SU-DHL-6 (cell line): ENCODE measurements at regions not wholly inside any gene's neighbourhood (a gene's known extent, or its start where the extent isn't known, plus 50 kb on each side); places are given as distances from the start of the nearest gene placed in this dataset.

Source experiments
- H2AFZ ChIP-seq: fragments of 200-600 bp; sonication (generic); 2 replicates; pipeline ENCODE4 v1.6.1; 2014; ENCODE audit warnings: low read depth, mild to moderate bottlenecking, moderate library complexity, mixed read lengths, antibody characterized with exemption, low read length; ENCODE audit not compliant: severe bottlenecking
- H3F3A ChIP-seq: fragments of 200-600 bp; shearing (Covaris generic); 2 replicates; pipeline ENCODE4 v1.6.0; 2016; ENCODE audit warnings: antibody characterized with exemption, mild to moderate bottlenecking; ENCODE audit not compliant: insufficient read depth
- H3K27ac ChIP-seq: fragments of 200-600 bp; sonication (generic); 2 replicates; pipeline ENCODE4 v1.5.1; 2016; ENCODE audit warnings: low read depth, mild to moderate bottlenecking, low read length, moderate library complexity, mixed read lengths
- H3K27me3 ChIP-seq: fragments of 200-600 bp; sonication (generic), shearing (Covaris generic); 2 replicates; pipeline ENCODE4 v1.6.0; 2014; ENCODE audit warnings: mild to moderate bottlenecking, low read length
- H3K36me3 ChIP-seq: fragments of 200-600 bp; sonication (generic); 2 replicates; pipeline ENCODE4 v1.6.1; 2014; ENCODE audit warnings: mild to moderate bottlenecking, low read length, mixed read lengths
- H3K4me2 ChIP-seq: fragments of 300-600, 200-600 bp; shearing (Covaris generic), sonication (generic); 2 replicates; pipeline ENCODE4 v1.6.0; 2014; ENCODE audit warnings: low read length, low read depth, mild to moderate bottlenecking; ENCODE audit not compliant: poor library complexity, severe bottlenecking
- H3K4me3 ChIP-seq: fragments of 200-600 bp; sonication (generic); 2 replicates; pipeline ENCODE4 v1.5.1; 2014; ENCODE audit warnings: antibody characterized with exemption, low read length, mild to moderate bottlenecking, mixed read lengths; ENCODE audit not compliant: insufficient read depth, poor library complexity, severe bottlenecking
- H3K79me2 ChIP-seq: fragments of 200-600 bp; sonication (generic); 2 replicates; pipeline ENCODE4 v1.6.1; 2014; ENCODE audit warnings: mild to moderate bottlenecking, low read length, moderate library complexity; ENCODE audit not compliant: insufficient read depth
- H3K9ac ChIP-seq: fragments of 200-600 bp; sonication (generic); 2 replicates; pipeline ENCODE4 v1.7.0; 2014; ENCODE audit warnings: mild to moderate bottlenecking, low read length
- H3K9me2 ChIP-seq: fragments of 200-600 bp; sonication (generic); replicated peaks from 2 replicates; pipeline ENCODE4 v1.6.1; 2014; ENCODE audit warnings: low read length; ENCODE audit not compliant: insufficient read depth
- H3K9me3 ChIP-seq: fragments of 200-600 bp; sonication (generic); 2 replicates; pipeline ENCODE4 v1.6.1; 2014; ENCODE audit warnings: low read length, mixed read lengths; ENCODE audit not compliant: insufficient read depth
- H4K20me1 ChIP-seq: fragments of 200-600 bp; sonication (generic); 2 replicates; pipeline ENCODE4 v1.6.1; 2014; ENCODE audit warnings: low read depth, mild to moderate bottlenecking, antibody characterized with exemption, low read length, moderate library complexity, mixed read lengths
- CTCF ChIP-seq: fragments of 200-600 bp; sonication (generic); IDR thresholded peaks from one replicate; pipeline ENCODE4 v1.5.1; 2017; ENCODE audit warnings: antibody characterized with exemption, mild to moderate bottlenecking, low read length, moderate library complexity; ENCODE audit not compliant: insufficient read depth, poor library complexity, severe bottlenecking
- EZH2phosphoT487 ChIP-seq: fragments of 200-600 bp; sonication (generic), shearing (Covaris generic); conservative IDR thresholded peaks from 2 replicates; pipeline ENCODE4 v1.6.1; 2018; ENCODE audit warnings: mild to moderate bottlenecking, antibody characterized with exemption, low read length, moderate library complexity, mixed read lengths

- Histone ChIP-seq H3K9ac (no peak overlapping the region), H3K27me3 (no peaks in the 10 kb centered on the region), H3K9me2 (no peaks in the 10 kb centered on the region), H3F3A (no peaks in the 10 kb centered on the region), H3K4me2 (no peak overlapping the region), H3K79me2 (no peaks in the 10 kb centered on the region), H3K27ac (no peak overlapping the region), H2AFZ (no peak overlapping the region), H3K36me3 (no peaks in the 10 kb centered on the region), H3K9me3 (no peaks in the 10 kb centered on the region), H4K20me1 (no peaks in the 10 kb centered on the region), H3K4me3 (no peak overlapping the region)
- TF ChIP-seq CTCF: no peak
- TF ChIP-seq EZH2phosphoT487: no peak
Observed at GRCh38 chr17:65324611-65325342, 187.6 kb downstream of the RGS9 start.

- Histone ChIP-seq H3K27me3 (no peaks in the 10 kb centered on the region), H3K9me3 (no peaks in the 10 kb centered on the region), H3K4me2 (no peak overlapping the region), H3K27ac (no peak overlapping the region), H3K36me3 (no peaks in the 10 kb centered on the region), H3K9ac (no peak overlapping the region), H3K79me2 (no peaks in the 10 kb centered on the region), H3K4me3 (no peak overlapping the region), H4K20me1 (no peaks in the 10 kb centered on the region), H3K9me2 (no peaks in the 10 kb centered on the region), H2AFZ (no peak overlapping the region), H3F3A (no peaks in the 10 kb centered on the region)
- TF ChIP-seq CTCF (no peak), EZH2phosphoT487 (no peak)
Observed at GRCh38 chr17:65323049-65323448, 185.9 kb downstream of the RGS9 start.

- Histone ChIP-seq H3K9me3 (no peaks in the 10 kb centered on the region), H2AFZ (no peak overlapping the region), H3F3A (no peaks in the 10 kb centered on the region), H4K20me1 (no peaks in the 10 kb centered on the region), H3K9ac (no peak overlapping the region), H3K9me2 (no peaks in the 10 kb centered on the region), H3K4me3 (no peak overlapping the region), H3K27ac (no peak overlapping the region), H3K4me2 (no peak overlapping the region), H3K79me2 (no peaks in the 10 kb centered on the region), H3K36me3 (no peaks in the 10 kb centered on the region), H3K27me3 (no peaks in the 10 kb centered on the region)
- no peak for TF ChIP-seq CTCF
- no peak for TF ChIP-seq EZH2phosphoT487
Observed at GRCh38 chr17:65320820-65321219, 183.7 kb downstream of the RGS9 start.
